ENCODE measurements at regions not wholly inside any gene's neighbourhood (a gene's known extent, or its start where the extent isn't known, plus 50 kb on each side); places are given as distances from the start of the nearest gene placed in this dataset.

- ATAC-seq (replicated peaks), result no peak
- Mint-ChIP-seq H3K9me3 (no peaks in the 10 kb centered on the region), H3K27me3 (peaks cover 6 to 19% of the 10 kb centered on the region in 2 donors), H3K27ac (no peak overlapping the region), H3K4me3 (no peak overlapping the region), H3K36me3 (no peaks in the 10 kb centered on the region), H3K4me1 (peaks cover 9 to 10% of the 10 kb centered on the region in 2 donors)
- no peak for DNase-seq
Observed at GRCh38 chr11:32309530-32310213, 125.7 kb downstream of the WT1 start.

GRCh38 chr11:32310214-32310601, 125.1 kb downstream of the WT1 start:
- Mint-ChIP-seq H3K9me3 (no peaks in the 10 kb centered on the region), H3K4me1 (peaks cover 5 to 7% of the 10 kb centered on the region in 2 donors), H3K36me3 (no peaks in the 10 kb centered on the region), H3K27ac (no peak overlapping the region), H3K27me3 (peaks cover 6 to 19% of the 10 kb centered on the region in 2 donors), H3K4me3 (no peak overlapping the region)
- no peak for DNase-seq
- ATAC-seq (replicated peaks), result no peak

GRCh38 chr11:32311346-32312065, 123.8 kb downstream of the WT1 start:
- Mint-ChIP-seq H3K4me3 (no peak overlapping the region), H3K4me1 (peaks cover 0 to 3% of the 10 kb centered on the region in 2 donors)
- no peak for ATAC-seq (replicated peaks)

GRCh38 chr11:32312206-32312817, 123.0 kb downstream of the WT1 start:
- H3K27ac Mint-ChIP-seq, result peak overlapping the region; percentile 3
- peaks cover 6 to 19% of the 10 kb centered on the region in 2 donors for H3K27me3 Mint-ChIP-seq

More at GRCh38 chr11:32311346-32312065, 123.8 kb downstream of the WT1 start:
- no peak for DNase-seq
- Mint-ChIP-seq H3K27ac (no peak overlapping the region), H3K36me3 (no peaks in the 10 kb centered on the region), H3K27me3 (peaks cover 6 to 19% of the 10 kb centered on the region in 2 donors), H3K9me3 (no peaks in the 10 kb centered on the region)

GRCh38 chr11:32312865-32313403, 122.4 kb downstream of the WT1 start:
- Mint-ChIP-seq H3K36me3 (no peaks in the 10 kb centered on the region), H3K27me3 (peaks cover 6 to 19% of the 10 kb centered on the region in 2 donors), H3K27ac (no peak overlapping the region), H3K4me3 (no peak overlapping the region), H3K4me1 (peaks cover 0 to 3% of the 10 kb centered on the region in 2 donors), H3K9me3 (no peaks in the 10 kb centered on the region)
- DNase-seq, result no peak
- peak; percentile 67 to 85 for ATAC-seq (replicated peaks)

More at GRCh38 chr11:32312206-32312817, 123.0 kb downstream of the WT1 start:
- no peaks in the 10 kb centered on the region for H3K9me3 Mint-ChIP-seq
- no peaks in the 10 kb centered on the region for H3K36me3 Mint-ChIP-seq
- DNase-seq, result no peak
- peaks cover 0 to 3% of the 10 kb centered on the region in 2 donors for H3K4me1 Mint-ChIP-seq
- no peak overlapping the region for H3K4me3 Mint-ChIP-seq
- no peak for ATAC-seq (replicated peaks)

- Mint-ChIP-seq H3K36me3 (no peaks in the 10 kb centered on the region), H3K27me3 (peaks cover 6 to 19% of the 10 kb centered on the region in 2 donors), H3K4me1 (peaks cover 0 to 3% of the 10 kb centered on the region in 2 donors), H3K9me3 (no peaks in the 10 kb centered on the region), H3K4me3 (no peak overlapping the region), H3K27ac (no peak overlapping the region)
- DNase-seq, result no peak
- ATAC-seq (replicated peaks), result no peak
Observed at GRCh38 chr11:32313477-32313876, 121.9 kb downstream of the WT1 start.

GRCh38 chr11:32315121-32315520, 120.2 kb downstream of the WT1 start:
- H3K9me3 Mint-ChIP-seq, result no peaks in the 10 kb centered on the region
- H3K4me3 Mint-ChIP-seq, result no peak overlapping the region
- no peak overlapping the region for H3K27ac Mint-ChIP-seq
- peaks cover 6 to 19% of the 10 kb centered on the region in 2 donors for H3K27me3 Mint-ChIP-seq
- no peak for DNase-seq
- H3K4me1 Mint-ChIP-seq, result peaks cover 0 to 3% of the 10 kb centered on the region in 2 donors
- H3K36me3 Mint-ChIP-seq, result no peaks in the 10 kb centered on the region
- no peak for ATAC-seq (replicated peaks)

GRCh38 chr11:32316232-32316631, 119.1 kb downstream of the WT1 start:
- H3K36me3 Mint-ChIP-seq, result no peaks in the 10 kb centered on the region
- no peaks in the 10 kb centered on the region for H3K9me3 Mint-ChIP-seq
- peaks cover 0 to 3% of the 10 kb centered on the region in 2 donors for H3K4me1 Mint-ChIP-seq
- ATAC-seq (replicated peaks), result no peak
- no peak for DNase-seq
- H3K27ac Mint-ChIP-seq, result no peak overlapping the region
- H3K4me3 Mint-ChIP-seq, result no peak overlapping the region
- H3K27me3 Mint-ChIP-seq, result peaks cover 6 to 18% of the 10 kb centered on the region in 2 donors

- Mint-ChIP-seq H3K36me3 (no peaks in the 10 kb centered on the region), H3K4me1 (peaks cover 0 to 3% of the 10 kb centered on the region in 2 donors), H3K27me3 (peaks cover 4 to 14% of the 10 kb centered on the region in 2 donors), H3K9me3 (no peaks in the 10 kb centered on the region), H3K4me3 (no peak overlapping the region), H3K27ac (no peak overlapping the region)
- DNase-seq (no peak), ATAC-seq (replicated peaks) (no peak)
Observed at GRCh38 chr11:32316858-32317642, 118.3 kb downstream of the WT1 start.

- H3K4me3 Mint-ChIP-seq, result no peak overlapping the region
- no peak overlapping the region for H3K27ac Mint-ChIP-seq
- peaks cover 4 to 14% of the 10 kb centered on the region in 2 donors for H3K27me3 Mint-ChIP-seq
- peaks cover 0 to 3% of the 10 kb centered on the region in 2 donors for H3K4me1 Mint-ChIP-seq
- no peaks in the 10 kb centered on the region for H3K36me3 Mint-ChIP-seq
- DNase-seq (no peak), ATAC-seq (replicated peaks) (no peak)
- H3K9me3 Mint-ChIP-seq, result no peaks in the 10 kb centered on the region
Observed at GRCh38 chr11:32317643-32318042, 117.7 kb downstream of the WT1 start.

- H3K4me1 Mint-ChIP-seq, result no peaks in the 10 kb centered on the region
- H3K9me3 Mint-ChIP-seq, result no peaks in the 10 kb centered on the region
- peaks cover 5 to 11% of the 10 kb centered on the region in 2 donors for H3K27me3 Mint-ChIP-seq
- no peak overlapping the region for H3K4me3 Mint-ChIP-seq
- DNase-seq, result no peak
- no peak for ATAC-seq (replicated peaks)
- no peak overlapping the region for H3K27ac Mint-ChIP-seq
- no peaks in the 10 kb centered on the region for H3K36me3 Mint-ChIP-seq
Observed at GRCh38 chr11:32318071-32319055, 117.0 kb downstream of the WT1 start.

GRCh38 chr11:32323814-32324130, 111.6 kb downstream of the WT1 start:
- DNase-seq (no peak), ATAC-seq (replicated peaks) (no peak)
- H3K36me3 Mint-ChIP-seq, result no peaks in the 10 kb centered on the region
- H3K9me3 Mint-ChIP-seq, result no peaks in the 10 kb centered on the region
- H3K27me3 Mint-ChIP-seq, result peaks cover 13 to 15% of the 10 kb centered on the region in 2 donors
- no peaks in the 10 kb centered on the region for H3K4me1 Mint-ChIP-seq
- H3K4me3 Mint-ChIP-seq, result no peak overlapping the region
- no peak overlapping the region for H3K27ac Mint-ChIP-seq

GRCh38 chr11:32325187-32325586, 110.2 kb downstream of the WT1 start:
- Mint-ChIP-seq H3K9me3 (no peaks in the 10 kb centered on the region), H3K4me1 (no peaks in the 10 kb centered on the region), H3K36me3 (no peaks in the 10 kb centered on the region), H3K27ac (no peak overlapping the region), H3K4me3 (no peak overlapping the region), H3K27me3 (peaks cover 15 to 16% of the 10 kb centered on the region in 2 donors)
- no peak for ATAC-seq (replicated peaks)
- DNase-seq, result no peak
